Astrocyte (in vitro differentiated cells and primary cell): ENCODE measurements at regions not wholly inside any gene's neighbourhood (a gene's known extent, or its start where the extent isn't known, plus 50 kb on each side); places are given as distances from the start of the nearest gene placed in this dataset.

Experiments used
- DNase-seq: peaks from one replicate; pipeline ENCODE4 v3.0.0-alpha.2; 2010; ENCODE audit warnings: low read depth
- FAIRE-seq: peaks from 2 replicates; lab custom pipeline; 2011; peaks lifted over from hg19 to GRCh38; lab: Jason Lieb, UNC
- H2AFZ ChIP-seq: 2 replicates; pipeline ENCODE4 v1.6.0; 2012; ENCODE audit warnings: low read depth, low read length, inconsistent platforms
- H3K27ac ChIP-seq: 2 replicates; pipeline ENCODE4 v1.5.1; 2011; ENCODE audit warnings: low read depth, low read length, inconsistent platforms
- H3K27me3 ChIP-seq: 2 replicates; pipeline ENCODE4 v1.6.0; 2011; ENCODE audit warnings: low read length, inconsistent platforms; ENCODE audit not compliant: insufficient read depth
- H3K36me3 ChIP-seq: 2 replicates; pipeline ENCODE4 v1.5.1; 2011; ENCODE audit warnings: low read length, inconsistent platforms; ENCODE audit not compliant: insufficient read depth
- H3K4me1 ChIP-seq: 2 replicates; pipeline ENCODE4 v1.5.1; 2011; ENCODE audit warnings: low read length, inconsistent platforms; ENCODE audit not compliant: insufficient read depth
- H3K4me2 ChIP-seq: 2 replicates; pipeline ENCODE4 v1.6.0; 2012; ENCODE audit warnings: low read length, inconsistent platforms
- H3K4me3 ChIP-seq: 2 replicates; pipeline ENCODE4 v1.5.1; 2011; ENCODE audit warnings: low read depth, mild to moderate bottlenecking, low read length, inconsistent platforms; ENCODE audit not compliant: insufficient read depth
- H3K79me2 ChIP-seq: 2 replicates; pipeline ENCODE4 v1.6.0; 2012; ENCODE audit warnings: mild to moderate bottlenecking, low read length, inconsistent platforms; ENCODE audit not compliant: insufficient read depth
- H3K9ac ChIP-seq: 2 replicates; pipeline ENCODE4 v1.6.0; 2012; ENCODE audit warnings: mild to moderate bottlenecking, low read length, inconsistent platforms
- H3K9me3 ChIP-seq: 2 replicates; pipeline ENCODE4 v1.5.1; 2012; ENCODE audit warnings: low read depth, mild to moderate bottlenecking, low read length, inconsistent platforms; ENCODE audit not compliant: insufficient read depth
- H4K20me1 ChIP-seq: 2 replicates; pipeline ENCODE4 v1.6.0; 2012; ENCODE audit warnings: low read length, inconsistent platforms; ENCODE audit not compliant: insufficient read depth
- H3K27ac Mint-ChIP-seq: one replicate; pipeline ENCODE4 v1.8.0; 2021; ENCODE audit warnings: mild to moderate bottlenecking, mixed read lengths; ENCODE audit not compliant: unreplicated experiment
- H3K27me3 Mint-ChIP-seq: one replicate; pipeline ENCODE4 v1.8.0; 2021; ENCODE audit warnings: low read depth, mixed read lengths; ENCODE audit not compliant: unreplicated experiment
- H3K36me3 Mint-ChIP-seq: one replicate; pipeline ENCODE4 v1.8.0; 2021; ENCODE audit warnings: low read depth, mixed read lengths; ENCODE audit not compliant: unreplicated experiment
- H3K4me1 Mint-ChIP-seq: one replicate; pipeline ENCODE4 v1.8.0; 2021; ENCODE audit warnings: low read depth, mixed read lengths; ENCODE audit not compliant: unreplicated experiment
- H3K4me3 Mint-ChIP-seq: one replicate; pipeline ENCODE4 v1.8.0; 2021; ENCODE audit warnings: mild to moderate bottlenecking, moderate library complexity, mixed read lengths; ENCODE audit not compliant: unreplicated experiment
- H3K9me3 Mint-ChIP-seq: one replicate; pipeline ENCODE4 v1.8.0; 2021; ENCODE audit warnings: mild to moderate bottlenecking, mixed read lengths; ENCODE audit not compliant: unreplicated experiment
- EZH2 ChIP-seq: IDR thresholded peaks from 2 replicates; pipeline ENCODE4 v1.6.1; 2012; ENCODE audit warnings: mild to moderate bottlenecking, low read length, inconsistent platforms; ENCODE audit not compliant: insufficient read depth
- TF ChIP-seq, protein P1 (sequence below): IDR thresholded peaks from 2 replicates; pipeline ENCODE4 v1.5.1; 2011; ENCODE audit warnings: low read depth, mild to moderate bottlenecking, inconsistent platforms, low read length, moderate library complexity; ENCODE audit not compliant: insufficient read depth

GRCh38 chr6:19530188-19530587 lies 307.0 kb upstream of the ID4 start:
- Histone ChIP-seq H4K20me1 (no peaks in the 10 kb centered on the region), H3K9ac (no peak overlapping the region), H3K4me1 (no peaks in the 10 kb centered on the region), H3K27ac (no peak overlapping the region), H3K4me2 (no peak overlapping the region), H3K79me2 (no peaks in the 10 kb centered on the region), H2AFZ (no peak overlapping the region), H3K36me3 (no peaks in the 10 kb centered on the region), H3K9me3 (no peaks in the 10 kb centered on the region), H3K27me3 (no peaks in the 10 kb centered on the region), H3K4me3 (no peak overlapping the region)
- TF ChIP-seq, protein P1, sequence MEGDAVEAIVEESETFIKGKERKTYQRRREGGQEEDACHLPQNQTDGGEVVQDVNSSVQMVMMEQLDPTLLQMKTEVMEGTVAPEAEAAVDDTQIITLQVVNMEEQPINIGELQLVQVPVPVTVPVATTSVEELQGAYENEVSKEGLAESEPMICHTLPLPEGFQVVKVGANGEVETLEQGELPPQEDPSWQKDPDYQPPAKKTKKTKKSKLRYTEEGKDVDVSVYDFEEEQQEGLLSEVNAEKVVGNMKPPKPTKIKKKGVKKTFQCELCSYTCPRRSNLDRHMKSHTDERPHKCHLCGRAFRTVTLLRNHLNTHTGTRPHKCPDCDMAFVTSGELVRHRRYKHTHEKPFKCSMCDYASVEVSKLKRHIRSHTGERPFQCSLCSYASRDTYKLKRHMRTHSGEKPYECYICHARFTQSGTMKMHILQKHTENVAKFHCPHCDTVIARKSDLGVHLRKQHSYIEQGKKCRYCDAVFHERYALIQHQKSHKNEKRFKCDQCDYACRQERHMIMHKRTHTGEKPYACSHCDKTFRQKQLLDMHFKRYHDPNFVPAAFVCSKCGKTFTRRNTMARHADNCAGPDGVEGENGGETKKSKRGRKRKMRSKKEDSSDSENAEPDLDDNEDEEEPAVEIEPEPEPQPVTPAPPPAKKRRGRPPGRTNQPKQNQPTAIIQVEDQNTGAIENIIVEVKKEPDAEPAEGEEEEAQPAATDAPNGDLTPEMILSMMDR, result no peak
- no peak for TF ChIP-seq EZH2
- no peak overlapping the region for H3K4me3 Mint-ChIP-seq
- no peaks in the 10 kb centered on the region for H3K27me3 Mint-ChIP-seq
- no peak overlapping the region for H3K27ac Mint-ChIP-seq
- no peaks in the 10 kb centered on the region for H3K36me3 Mint-ChIP-seq
- FAIRE-seq (no peak), DNase-seq (no peak)
- peaks cover 12% of the 10 kb centered on the region for H3K9me3 Mint-ChIP-seq
- no peaks in the 10 kb centered on the region for H3K4me1 Mint-ChIP-seq

DNA sequence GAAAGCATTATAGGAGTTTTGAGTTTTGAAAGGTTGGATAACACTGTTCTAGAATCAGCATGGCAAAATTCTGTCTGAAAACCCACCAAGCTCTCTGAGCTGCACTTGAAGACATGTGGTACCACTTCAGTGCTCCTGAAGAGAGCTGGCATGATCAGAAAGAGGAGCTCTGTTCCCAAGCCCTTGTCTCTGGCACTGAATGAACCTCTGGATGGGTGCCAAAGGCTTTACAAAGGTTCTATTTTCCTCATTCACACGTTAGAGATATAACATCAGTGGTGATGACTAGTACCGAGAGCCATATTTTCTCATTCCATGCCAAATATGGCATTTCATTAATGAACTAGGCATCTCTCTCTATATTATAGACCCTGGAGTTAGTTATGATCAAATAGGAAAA lies 301.8 kb upstream of the ID4 start:
- no peak for DNase-seq
- no peaks in the 10 kb centered on the region for H3K4me1 Mint-ChIP-seq
- Histone ChIP-seq H3K9me3 (no peaks in the 10 kb centered on the region), H3K36me3 (no peaks in the 10 kb centered on the region), H3K9ac (no peak overlapping the region), H4K20me1 (no peaks in the 10 kb centered on the region), H3K4me2 (no peak overlapping the region), H3K79me2 (no peaks in the 10 kb centered on the region), H3K27me3 (no peaks in the 10 kb centered on the region), H3K27ac (no peak overlapping the region), H3K4me3 (no peak overlapping the region), H2AFZ (no peak overlapping the region), H3K4me1 (no peaks in the 10 kb centered on the region)
- H3K9me3 Mint-ChIP-seq, result peaks cover 12% of the 10 kb centered on the region
- TF ChIP-seq, protein P1, result no peak
- no peak for TF ChIP-seq EZH2
- H3K4me3 Mint-ChIP-seq, result no peak overlapping the region
- no peak for FAIRE-seq
- no peak overlapping the region for H3K27ac Mint-ChIP-seq
- H3K36me3 Mint-ChIP-seq, result no peaks in the 10 kb centered on the region
- H3K27me3 Mint-ChIP-seq, result no peaks in the 10 kb centered on the region

DNA sequence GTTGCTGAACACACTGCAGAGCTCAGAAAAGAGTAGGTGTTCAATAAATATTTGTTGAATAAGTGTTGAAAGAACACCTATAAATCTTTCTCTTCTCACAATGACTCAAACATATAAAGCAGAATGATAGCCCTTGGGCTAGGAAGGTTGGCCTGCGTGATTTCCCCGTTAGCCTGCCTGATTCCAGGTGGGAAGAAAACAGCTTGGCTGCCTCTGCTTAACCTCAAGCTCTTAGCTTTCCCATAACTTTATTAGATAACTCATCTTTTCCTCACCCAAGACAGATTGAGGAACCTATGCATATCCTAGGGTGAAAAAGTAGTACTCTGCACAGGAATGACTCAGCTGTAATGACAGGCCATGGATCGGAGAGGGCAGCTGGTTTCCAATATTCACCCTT lies 300.3 kb upstream of the ID4 start:
- Mint-ChIP-seq H3K9me3 (peaks cover 12% of the 10 kb centered on the region), H3K27me3 (no peaks in the 10 kb centered on the region)

More for the DNA sequence above, 300.3 kb upstream of the ID4 start:
- Mint-ChIP-seq H3K4me1 (no peaks in the 10 kb centered on the region), H3K4me3 (no peak overlapping the region), H3K36me3 (no peaks in the 10 kb centered on the region), H3K27ac (no peak overlapping the region)
- Histone ChIP-seq H3K4me1 (no peaks in the 10 kb centered on the region), H2AFZ (no peak overlapping the region), H3K79me2 (no peaks in the 10 kb centered on the region), H3K9me3 (no peaks in the 10 kb centered on the region), H3K4me2 (no peak overlapping the region), H4K20me1 (no peaks in the 10 kb centered on the region), H3K27ac (no peak overlapping the region), H3K4me3 (no peak overlapping the region), H3K9ac (no peak overlapping the region), H3K36me3 (no peaks in the 10 kb centered on the region), H3K27me3 (no peaks in the 10 kb centered on the region)
- no peak for DNase-seq
- TF ChIP-seq, protein P1, result no peak
- TF ChIP-seq EZH2, result no peak
- no peak for FAIRE-seq
